NOMO-1 treated with dmso at 0.1 percent for 144 hours (cell line): ENCODE measurements at regions not wholly inside any gene's neighbourhood (a gene's known extent, or its start where the extent isn't known, plus 50 kb on each side); places are given as distances from the start of the nearest gene placed in this dataset.
"Not testable (repeated sequence)": the region's sequence is repeated elsewhere in the genome, so short reads cannot be mapped to it uniquely, and the experiment has no call there.

Source experiments
- DNase-seq: peaks from one replicate; lab custom pipeline; 2025; ENCODE audit not compliant: unreplicated experiment; lab: John Stamatoyannopoulos, UW

- no peak for DNase-seq
These were observed 338.6 kb downstream of the NSUN3 start for GRCh38 chr3:94401466-94401865.

GRCh38 chr3:94402126-94402525 lies 339.3 kb downstream of the NSUN3 start:
- DNase-seq = no peak

- no peak for DNase-seq
These were observed 342.6 kb downstream of the NSUN3 start for GRCh38 chr3:94405258-94406035.

GRCh38 chr3:94406595-94406994 lies 343.7 kb downstream of the NSUN3 start:
- DNase-seq = no peak

- DNase-seq = not testable (repeated sequence)
These were observed 350.1 kb downstream of the NSUN3 start for GRCh38 chr3:94412936-94413335.

- no peak for DNase-seq
These were observed 350.7 kb downstream of the NSUN3 start for GRCh38 chr3:94413336-94414108.

- DNase-seq = no peak
These were observed 351.6 kb downstream of the NSUN3 start for GRCh38 chr3:94414418-94414817.

GRCh38 chr3:94416768-94417167 lies 353.9 kb downstream of the NSUN3 start:
- no peak for DNase-seq

- no peak for DNase-seq
These were observed 355.1 kb downstream of the NSUN3 start for GRCh38 chr3:94417963-94418455.

GRCh38 chr3:94420931-94421330 lies 358.1 kb downstream of the NSUN3 start:
- DNase-seq = no peak

- no peak for DNase-seq
These were observed 360.7 kb downstream of the NSUN3 start for GRCh38 chr3:94423578-94423977.

- DNase-seq = no peak
These were observed 366.7 kb downstream of the NSUN3 start for GRCh38 chr3:94429517-94429916.

- DNase-seq = no peak
These were observed 369.2 kb downstream of the NSUN3 start for GRCh38 chr3:94431876-94432570.

- no peak for DNase-seq
These were observed 370.9 kb downstream of the NSUN3 start for GRCh38 chr3:94433811-94434210.

GRCh38 chr3:94440767-94441493 lies 378.1 kb downstream of the NSUN3 start:
- no peak for DNase-seq

GRCh38 chr3:94441494-94441847 lies 378.6 kb downstream of the NSUN3 start:
- DNase-seq = no peak

GRCh38 chr3:94453864-94454263 lies 391.0 kb downstream of the NSUN3 start:
- no peak for DNase-seq

- no peak for DNase-seq
These were observed 396.3 kb downstream of the NSUN3 start for GRCh38 chr3:94459167-94459566.

- DNase-seq = no peak
These were observed 398.1 kb downstream of the NSUN3 start for GRCh38 chr3:94460931-94461330.

GRCh38 chr3:94462931-94463330 lies 400.1 kb downstream of the NSUN3 start:
- DNase-seq = no peak

- DNase-seq = no peak
These were observed 409.6 kb downstream of the NSUN3 start for GRCh38 chr3:94472511-94472910.
